ENCODE measurements at regions not wholly inside any gene's neighbourhood (a gene's known extent, or its start where the extent isn't known, plus 50 kb on each side); places are given as distances from the start of the nearest gene placed in this dataset.

- no peak for TF ChIP-seq POLR2AphosphoS5 (IDR thresholded peaks at IDR 0.05; ENCODE audit: low read depth, low read length)
- TF ChIP-seq POLR2A (IDR thresholded peaks at IDR 0.05; ENCODE audit: low read depth, low read length), result no peak
- TF ChIP-seq TAF1 (IDR thresholded peaks at IDR 0.05; ENCODE audit: borderline replicate concordance, low read depth, low read length), result no peak
Observed at GRCh38 chr2:226227341-226227740, 572.3 kb downstream of the IRS1 start.

All from GM12892 (cell line).